Breast epithelium (tissue), 3 donors: ENCODE measurements at regions not wholly inside any gene's neighbourhood (a gene's known extent, or its start where the extent isn't known, plus 50 kb on each side); places are given as distances from the start of the nearest gene placed in this dataset.

Experiments
- CTCF ChIP-seq, 3 donors: fragments of 450-650 bp; IDR thresholded peaks; one replicate each; pipeline ENCODE4 v1.5.1; 2016 to 2017; ENCODE audit warnings: antibody characterized with exemption in 3 of 3, mild to moderate bottlenecking in 3 of 3, moderate library complexity in 3 of 3
- POLR2A ChIP-seq: fragments of 450-650 bp; IDR thresholded peaks from one replicate; pipeline ENCODE4 v1.6.1; 2016; ENCODE audit warnings: antibody characterized with exemption, mild to moderate bottlenecking, moderate library complexity
- POLR2AphosphoS5 ChIP-seq, 3 donors: sonication (generic); formaldehyde crosslinking; IDR thresholded peaks; one replicate each; pipeline ENCODE4 v1.6.1; 2017; ENCODE audit warnings: antibody characterized with exemption in 3 of 3

- no peak for TF ChIP-seq POLR2A
- no peak for TF ChIP-seq CTCF (IDR thresholded peaks at IDR 0.05)
- no peak for TF ChIP-seq POLR2AphosphoS5 (IDR thresholded peaks at IDR 0.05)
Measured at GRCh38 chr6:69580706-69581105, 216.1 kb downstream of the LMBRD1 start.
